ENCODE measurements at regions not wholly inside any gene's neighbourhood (a gene's known extent, or its start where the extent isn't known, plus 50 kb on each side); places are given as distances from the start of the nearest gene placed in this dataset.

GRCh38 chr6:14694308-14694707 is 551.6 kb upstream of the JARID2 start:
- Histone ChIP-seq H3K9me3 (no peaks in the 10 kb centered on the region), H3K4me3 (no peak overlapping the region), H3K27ac (no peak overlapping the region), H3K36me3 (no peaks in the 10 kb centered on the region), H3K4me1 (no peaks in the 10 kb centered on the region), H3K27me3 (no peaks in the 10 kb centered on the region)
- DNase-seq (ENCODE audit: extremely low spot score in 2 of 2), result no peak
- intact Hi-C loops (cut with DNase I), result no loop called here
- TF ChIP-seq CTCF (IDR thresholded peaks at IDR 0.05) (no peak), POLR2A (IDR thresholded peaks at IDR 0.05) (no peak), POLR2AphosphoS5 (IDR thresholded peaks at IDR 0.05; ENCODE audit: insufficient read depth in 1 of 2, low read depth in 1 of 2) (no peak)

GRCh38 chr6:14695579-14695978 is 550.3 kb upstream of the JARID2 start:
- H3K36me3 ChIP-seq, result no peaks in the 10 kb centered on the region
- no peak overlapping the region for H3K27ac ChIP-seq
- no peaks in the 10 kb centered on the region for H3K27me3 ChIP-seq
- no peak overlapping the region for H3K4me3 ChIP-seq
- no peaks in the 10 kb centered on the region for H3K9me3 ChIP-seq
- H3K4me1 ChIP-seq, result no peaks in the 10 kb centered on the region
- intact Hi-C loops (cut with DNase I), result no loop called here
- TF ChIP-seq CTCF (IDR thresholded peaks at IDR 0.05) (no peak), POLR2AphosphoS5 (IDR thresholded peaks at IDR 0.05; ENCODE audit: insufficient read depth in 1 of 2, low read depth in 1 of 2) (no peak), POLR2A (IDR thresholded peaks at IDR 0.05) (no peak)
- DNase-seq (ENCODE audit: extremely low spot score in 2 of 2), result no peak

GRCh38 chr6:14696367-14696766 is 549.5 kb upstream of the JARID2 start:
- TF ChIP-seq POLR2AphosphoS5 (IDR thresholded peaks at IDR 0.05; ENCODE audit: insufficient read depth in 1 of 2, low read depth in 1 of 2), result no peak
- no peak for TF ChIP-seq CTCF (IDR thresholded peaks at IDR 0.05)
- TF ChIP-seq POLR2A (IDR thresholded peaks at IDR 0.05), result no peak
- H3K27ac ChIP-seq, result no peak overlapping the region
- no peak for DNase-seq (ENCODE audit: extremely low spot score in 2 of 2)
- H3K4me1 ChIP-seq, result no peaks in the 10 kb centered on the region
- no peaks in the 10 kb centered on the region for H3K27me3 ChIP-seq
- no peaks in the 10 kb centered on the region for H3K9me3 ChIP-seq
- intact Hi-C loops (cut with DNase I), result no loop called here
- no peaks in the 10 kb centered on the region for H3K36me3 ChIP-seq
- H3K4me3 ChIP-seq, result no peak overlapping the region

- TF ChIP-seq POLR2A (IDR thresholded peaks at IDR 0.05) (no peak), POLR2AphosphoS5 (IDR thresholded peaks at IDR 0.05; ENCODE audit: insufficient read depth in 1 of 2, low read depth in 1 of 2) (no peak)
- DNase-seq (ENCODE audit: extremely low spot score in 2 of 2), result no peak
- Histone ChIP-seq H3K4me1 (no peaks in the 10 kb centered on the region), H3K36me3 (no peaks in the 10 kb centered on the region), H3K27me3 (no peaks in the 10 kb centered on the region), H3K9me3 (no peaks in the 10 kb centered on the region), H3K4me3 (no peak overlapping the region), H3K27ac (no peak overlapping the region)
- intact Hi-C loops (cut with DNase I), result no loop called here
Observed at GRCh38 chr6:14697427-14697826, 548.4 kb upstream of the JARID2 start.

GRCh38 chr6:14699803-14700601 is 545.9 kb upstream of the JARID2 start:
- no peak overlapping the region for H3K27ac ChIP-seq
- H3K36me3 ChIP-seq, result no peaks in the 10 kb centered on the region
- intact Hi-C loops (cut with DNase I), result no loop called here
- TF ChIP-seq CTCF (IDR thresholded peaks at IDR 0.05), result no peak
- no peak for TF ChIP-seq POLR2A (IDR thresholded peaks at IDR 0.05)
- no peak for TF ChIP-seq POLR2AphosphoS5 (IDR thresholded peaks at IDR 0.05; ENCODE audit: insufficient read depth in 1 of 2, low read depth in 1 of 2)
- no peak overlapping the region for H3K4me3 ChIP-seq
- no peaks in the 10 kb centered on the region for H3K27me3 ChIP-seq
- H3K4me1 ChIP-seq, result no peaks in the 10 kb centered on the region
- H3K9me3 ChIP-seq, result no peaks in the 10 kb centered on the region
- no peak for DNase-seq (ENCODE audit: extremely low spot score in 2 of 2)
